Uterus (tissue), 3 donors: ENCODE measurements at regions not wholly inside any gene's neighbourhood (a gene's known extent, or its start where the extent isn't known, plus 50 kb on each side); places are given as distances from the start of the nearest gene placed in this dataset.
A peak's percentile ranks its signal among the peaks of the same experiment; 100 is the strongest.

Source experiments
- DNase-seq, 2 donors: peaks; one replicate each; pipeline ENCODE4 v3.0.0-alpha.2; 2019 to 2020
- H3K27ac ChIP-seq, 2 donors: fragments of 200-600 bp; sonication (generic); 1 replicate in 1 of 2; 2 replicates in 1 of 2; pipeline ENCODE4 v1.5.1; 2016 to 2018
- H3K27me3 ChIP-seq, 2 donors: fragments of 200-600 bp; sonication (generic); one replicate each; pipeline ENCODE4 v1.5.1; 2018 to 2019; ENCODE audit warnings: control low read depth in 1 of 2
- H3K36me3 ChIP-seq, 2 donors: fragments of 200-600 bp; sonication (generic); one replicate each; pipeline ENCODE4 v1.5.1; 2019; ENCODE audit warnings: control low read depth in 1 of 2
- H3K4me1 ChIP-seq, 2 donors: fragments of 200-600 bp; sonication (generic); one replicate each; pipeline ENCODE4 v1.5.1; 2018 to 2019; ENCODE audit warnings: control low read depth in 1 of 2
- H3K4me3 ChIP-seq, 2 donors: fragments of 200-600 bp; sonication (generic); 1 replicate in 1 of 2; 2 replicates in 1 of 2; pipeline ENCODE4 v1.5.1; 2018 to 2019; ENCODE audit warnings: mild to moderate bottlenecking in 1 of 2
- H3K9me3 ChIP-seq, 2 donors: fragments of 200-600 bp; sonication (generic); one replicate each; pipeline ENCODE4 v1.5.1; 2019; ENCODE audit warnings: control low read depth in 1 of 2
- CTCF ChIP-seq, 4 experiments: fragments of 200-600 bp in 2 of 4; fragments of 450-650 bp in 2 of 4; sonication (generic) in 2 of 4; IDR thresholded peaks; one replicate each; pipeline ENCODE4 v1.5.1; 2016 to 2019; ENCODE audit warnings: antibody characterized with exemption in 4 of 4, mild to moderate bottlenecking in 2 of 4, moderate library complexity in 1 of 4
- POLR2A ChIP-seq, 2 donors: fragments of 450-650 bp; IDR thresholded peaks; one replicate each; pipeline ENCODE4 v1.6.1; 2016; ENCODE audit warnings: antibody characterized with exemption in 2 of 2, mild to moderate bottlenecking in 1 of 2, moderate library complexity in 1 of 2
- intact Hi-C: fragments of 100-400 bp; cut with DNase I; formaldehyde crosslinking; loops from one replicate; pipeline ENCODE4 v1.15.1; 2023; ENCODE audit warnings: low total_unique reads
- donor health status: DM: yes; HTN: yes; CAD: no.

- H3K27me3 ChIP-seq = no peaks in the 10 kb centered on the region
- intact Hi-C loops = no loop called here
- H3K36me3 ChIP-seq = no peaks in the 10 kb centered on the region
- no peaks in the 10 kb centered on the region for H3K9me3 ChIP-seq
- peak overlapping the region; percentile 84 to 87 for H3K27ac ChIP-seq
- no peak for DNase-seq
- TF ChIP-seq POLR2A (IDR thresholded peaks at IDR 0.05) (no peak), CTCF (IDR thresholded peaks at IDR 0.05) (no peak)
- no peaks in the 10 kb centered on the region for H3K4me1 ChIP-seq
- peak overlapping the region; percentile 44 to 94 for H3K4me3 ChIP-seq
These were observed 53.4 kb upstream of the FHIP2A start for GRCh38 chr10:114767986-114768821.

- TF ChIP-seq POLR2A (IDR thresholded peaks at IDR 0.05) = no peak
- no peak for TF ChIP-seq CTCF (IDR thresholded peaks at IDR 0.05)
- no peaks in the 10 kb centered on the region for H3K4me1 ChIP-seq
- intact Hi-C loops = no loop called here
- no peaks in the 10 kb centered on the region for H3K27me3 ChIP-seq
- DNase-seq = no peak
- H3K4me3 ChIP-seq = no peak overlapping the region
- no peaks in the 10 kb centered on the region for H3K36me3 ChIP-seq
- H3K27ac ChIP-seq = no peak overlapping the region
- no peaks in the 10 kb centered on the region for H3K9me3 ChIP-seq
These were observed 51.6 kb upstream of the FHIP2A start for GRCh38 chr10:114770009-114770408.

- Histone ChIP-seq H3K4me1 (no peaks in the 10 kb centered on the region), H3K4me3 (no peak overlapping the region), H3K9me3 (no peaks in the 10 kb centered on the region), H3K27ac (no peak overlapping the region), H3K27me3 (no peaks in the 10 kb centered on the region), H3K36me3 (no peaks in the 10 kb centered on the region)
- intact Hi-C loops = no loop called here
- DNase-seq = no peak
- TF ChIP-seq POLR2A (IDR thresholded peaks at IDR 0.05) = no peak
- no peak for TF ChIP-seq CTCF (IDR thresholded peaks at IDR 0.05)
These were observed 50.4 kb upstream of the FHIP2A start for GRCh38 chr10:114771157-114771556.

GRCh38 chr10:114771749-114772148 is 49.8 kb upstream of the FHIP2A start:
- no peak for DNase-seq
- H3K36me3 ChIP-seq = no peaks in the 10 kb centered on the region

More at GRCh38 chr10:114771749-114772148, 49.8 kb upstream of the FHIP2A start:
- no peak overlapping the region for H3K27ac ChIP-seq
- TF ChIP-seq CTCF (IDR thresholded peaks at IDR 0.05) (no peak), POLR2A (IDR thresholded peaks at IDR 0.05) (no peak)
- H3K4me1 ChIP-seq = no peaks in the 10 kb centered on the region
- no peaks in the 10 kb centered on the region for H3K27me3 ChIP-seq
- intact Hi-C loops = no loop called here
- H3K4me3 ChIP-seq = no peak overlapping the region
- H3K9me3 ChIP-seq = no peaks in the 10 kb centered on the region
